NCI-H69 (cell line): ENCODE measurements at regions not wholly inside any gene's neighbourhood (a gene's known extent, or its start where the extent isn't known, plus 50 kb on each side); places are given as distances from the start of the nearest gene placed in this dataset.

Experiments used
- DNase-seq: peaks from one replicate; lab custom pipeline; 2025; lab: John Stamatoyannopoulos, UW

DNA sequence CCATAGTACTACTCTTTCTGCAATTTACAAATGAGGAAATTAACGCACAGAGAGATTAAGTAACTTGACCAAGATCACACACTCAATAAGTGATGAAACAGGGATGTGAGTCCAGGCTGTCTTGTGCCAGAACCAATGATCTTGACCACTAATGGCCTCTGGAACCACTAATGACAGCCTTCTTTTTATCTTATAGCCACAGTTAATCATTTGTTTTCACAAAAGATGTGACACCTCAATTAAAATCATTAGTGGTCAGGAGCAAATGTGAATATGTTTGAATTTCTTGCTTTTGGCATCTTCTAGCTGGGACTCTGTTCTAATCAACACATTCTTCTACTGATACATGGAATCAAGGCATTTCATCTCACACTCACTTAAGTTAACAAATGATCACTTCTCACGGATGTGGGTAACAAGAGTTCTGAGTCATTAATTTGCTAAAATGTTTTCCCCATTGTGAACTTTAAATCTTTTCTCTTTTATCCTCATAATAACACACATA lies 102.7 kb upstream of the CD180 start:
- peak; percentile 19 for DNase-seq

DNA sequence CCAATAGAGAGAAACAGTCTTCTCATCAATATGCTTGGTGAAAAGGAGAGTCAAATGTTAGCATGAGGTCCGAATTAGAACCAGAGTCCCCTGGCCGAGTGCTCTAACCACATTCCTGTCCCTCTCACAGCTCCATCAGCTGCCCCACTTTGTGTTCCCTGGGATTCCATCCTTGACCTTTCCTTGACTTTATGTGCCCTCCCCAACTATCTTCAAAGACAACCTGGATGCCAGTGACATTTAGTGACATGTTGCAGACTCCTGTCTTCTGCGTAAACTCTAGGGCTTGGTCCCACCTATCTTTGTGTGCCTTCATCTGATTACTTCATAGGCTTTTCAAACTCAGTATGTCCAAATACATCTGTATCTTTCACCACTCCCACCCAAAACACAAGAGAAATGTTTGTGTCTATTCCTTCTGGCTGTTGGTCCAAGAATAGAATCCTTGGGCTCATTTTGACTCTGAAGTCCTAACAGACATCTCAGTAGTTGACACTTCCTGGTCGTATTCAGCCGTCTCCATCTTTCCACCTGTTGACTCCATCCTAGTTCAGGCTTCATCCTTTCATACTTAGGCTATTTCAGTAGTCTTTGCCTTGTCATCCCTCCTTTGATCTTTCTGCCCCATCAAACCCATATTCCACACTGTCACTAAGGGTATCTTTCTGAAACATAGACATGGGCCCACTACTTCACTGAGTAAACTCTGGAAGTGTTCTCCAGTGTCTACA lies 101.4 kb upstream of the CD180 start:
- DNase-seq = no peak

DNA sequence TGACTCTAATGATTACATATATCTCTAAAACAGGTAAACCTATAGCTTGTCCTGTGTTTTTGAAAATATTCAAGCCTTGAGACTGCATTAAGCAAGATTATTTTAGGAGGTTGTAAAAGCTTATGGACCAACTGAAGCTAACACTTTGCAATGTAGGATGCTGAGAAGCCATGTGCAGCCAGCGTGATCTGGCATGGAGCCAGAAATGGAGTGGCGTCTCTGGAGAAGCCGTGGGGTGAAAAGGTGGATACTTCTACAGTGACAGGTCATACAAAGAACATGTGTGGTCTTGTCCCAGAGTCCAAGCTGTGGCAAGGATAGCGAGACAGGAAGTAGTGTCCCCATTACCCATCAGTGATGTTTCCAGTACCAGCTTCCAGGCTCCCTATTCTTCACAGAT lies 100.8 kb upstream of the CD180 start:
- DNase-seq = peak; percentile 52

DNA sequence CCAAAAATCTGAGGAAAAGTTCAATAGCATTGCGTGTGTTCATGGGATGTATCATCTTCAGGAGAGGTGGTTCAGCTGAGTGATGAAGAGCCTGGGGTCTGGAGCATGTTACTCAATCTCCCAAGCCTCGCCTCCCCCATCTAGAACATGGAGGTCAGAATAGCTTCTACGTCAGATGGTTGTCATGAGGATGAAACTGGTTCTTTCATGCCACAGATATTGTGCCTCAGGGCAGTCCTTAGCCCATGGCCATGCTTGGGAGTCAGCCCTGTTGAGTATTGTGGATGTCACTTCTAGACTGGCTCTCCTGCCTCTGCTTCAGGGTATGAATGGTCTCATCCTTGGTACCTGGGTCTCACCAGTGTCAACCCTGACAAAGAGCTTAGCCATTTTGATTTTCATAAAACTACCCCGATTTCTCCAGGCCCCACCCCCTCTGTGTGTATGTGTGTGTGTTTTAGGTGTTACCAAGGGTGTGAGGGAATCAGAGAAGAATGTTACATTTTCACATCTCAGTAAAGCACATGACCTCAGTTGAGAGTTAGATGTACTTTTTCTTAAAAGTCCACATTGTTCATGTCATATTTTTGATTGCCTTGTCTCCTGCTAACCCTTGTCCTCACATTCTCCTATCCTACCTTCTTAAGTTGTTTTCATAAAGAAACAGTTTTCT lies 97.8 kb upstream of the CD180 start:
- DNase-seq = no peak

DNA sequence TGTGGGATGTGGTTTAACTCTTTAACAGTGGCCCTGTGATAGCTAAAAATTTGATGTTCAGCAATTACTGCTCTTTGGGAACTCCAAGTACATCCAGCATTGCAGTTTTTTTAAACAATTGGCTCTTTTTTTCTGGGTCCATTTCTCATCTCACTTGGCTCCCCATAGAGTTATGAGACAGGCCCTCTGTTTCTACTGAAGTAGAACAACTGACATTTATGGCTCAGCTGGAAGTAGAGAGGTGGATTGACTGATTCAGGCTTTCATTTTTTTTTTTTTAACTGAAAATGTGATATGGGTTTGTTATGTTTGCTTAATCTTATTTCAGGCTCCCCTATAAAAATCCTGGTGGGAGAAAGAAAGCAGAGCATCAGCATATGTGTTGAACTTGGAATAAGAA lies 96.6 kb upstream of the CD180 start:
- no peak for DNase-seq

DNA sequence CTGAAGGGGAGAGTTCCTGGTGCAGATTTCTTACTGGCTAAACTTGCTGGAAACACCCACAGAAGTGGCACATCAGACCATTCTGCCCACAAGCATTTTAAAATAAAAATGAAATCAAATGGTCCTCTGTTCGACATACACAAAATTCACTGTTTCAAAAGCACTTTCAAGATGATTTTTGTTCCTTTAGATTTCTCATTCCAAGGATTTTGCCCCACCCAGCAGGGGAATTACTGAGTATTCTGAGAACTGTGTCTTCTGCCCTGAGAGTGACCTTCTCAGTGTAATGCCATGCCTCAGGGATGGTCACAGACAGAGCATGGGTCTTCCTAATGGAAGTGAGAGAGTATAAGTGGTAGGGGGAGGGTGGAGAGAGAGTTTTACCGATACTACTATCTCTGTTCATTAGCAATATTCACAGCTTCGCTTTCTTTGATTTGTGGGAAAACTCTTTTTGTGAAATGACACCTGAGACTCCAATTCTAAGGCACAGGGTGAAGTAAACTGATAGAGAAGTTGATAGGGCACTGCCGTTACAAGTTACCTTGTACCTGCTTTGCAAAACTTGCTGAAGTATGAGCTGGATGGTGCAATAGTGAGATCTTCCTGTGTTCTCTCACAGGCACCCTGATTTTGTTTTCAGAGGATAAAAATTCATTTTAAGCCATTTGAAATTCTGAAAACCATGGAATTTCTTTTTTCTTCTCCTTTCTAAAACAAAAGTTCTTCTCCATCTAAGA lies 95.8 kb upstream of the CD180 start:
- no peak for DNase-seq

DNA sequence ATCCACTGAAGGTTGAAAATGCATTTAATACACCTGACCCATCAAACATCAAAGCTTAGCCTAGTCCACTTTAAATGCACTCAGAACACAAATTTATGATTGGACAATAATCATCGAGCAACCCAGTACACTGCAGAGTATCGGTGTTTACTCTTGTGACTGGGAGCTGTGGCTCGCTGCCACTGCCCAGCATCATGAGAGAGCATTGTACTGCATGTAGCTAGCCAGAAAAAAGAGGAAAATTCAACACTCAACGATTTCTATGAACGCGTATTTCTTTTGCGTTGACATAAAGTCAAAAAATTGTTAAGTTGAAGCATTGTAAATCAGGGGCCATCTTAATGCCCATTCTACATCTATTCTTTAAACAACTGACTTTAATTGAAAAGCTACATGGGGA lies 95.1 kb upstream of the CD180 start:
- no peak for DNase-seq

DNA sequence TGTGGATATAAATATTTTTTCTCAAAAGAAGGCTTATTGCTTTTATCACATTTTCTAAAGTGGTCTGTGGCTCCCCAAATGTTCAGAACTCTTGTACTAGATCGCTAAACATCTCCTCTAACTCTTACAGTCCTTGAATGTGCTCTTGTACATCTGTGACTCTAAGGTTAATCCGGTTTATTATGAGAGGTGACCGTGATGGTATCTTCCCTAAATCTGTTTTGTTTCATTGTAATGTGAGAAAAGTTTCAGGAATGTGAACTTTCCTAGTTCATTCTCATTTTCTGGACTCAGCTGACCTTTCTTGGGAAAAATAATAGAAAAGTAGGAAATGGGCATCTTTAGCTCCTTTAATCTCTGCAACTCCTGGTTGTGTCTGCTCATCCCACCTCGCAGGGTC lies 94.5 kb upstream of the CD180 start:
- DNase-seq = no peak

DNA sequence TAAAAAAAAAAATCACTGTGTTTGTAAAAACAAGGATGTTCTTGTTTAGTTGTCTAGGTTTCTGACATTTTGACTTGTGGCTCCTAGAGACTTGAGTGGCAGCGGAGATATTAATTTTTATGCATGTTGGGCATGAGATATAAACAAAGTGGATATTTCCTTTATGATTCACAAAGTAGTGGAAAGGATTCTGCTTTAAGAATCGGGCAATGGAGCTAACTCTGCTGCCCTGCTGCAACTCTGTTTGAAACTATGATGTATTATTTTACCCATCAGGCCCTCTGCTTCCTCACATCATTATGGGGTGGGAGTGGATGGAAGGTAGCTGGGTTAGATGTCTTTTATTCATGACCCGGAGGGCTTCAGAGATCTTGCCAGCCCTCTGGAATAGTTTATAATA lies 94.1 kb upstream of the CD180 start:
- no peak for DNase-seq

DNA sequence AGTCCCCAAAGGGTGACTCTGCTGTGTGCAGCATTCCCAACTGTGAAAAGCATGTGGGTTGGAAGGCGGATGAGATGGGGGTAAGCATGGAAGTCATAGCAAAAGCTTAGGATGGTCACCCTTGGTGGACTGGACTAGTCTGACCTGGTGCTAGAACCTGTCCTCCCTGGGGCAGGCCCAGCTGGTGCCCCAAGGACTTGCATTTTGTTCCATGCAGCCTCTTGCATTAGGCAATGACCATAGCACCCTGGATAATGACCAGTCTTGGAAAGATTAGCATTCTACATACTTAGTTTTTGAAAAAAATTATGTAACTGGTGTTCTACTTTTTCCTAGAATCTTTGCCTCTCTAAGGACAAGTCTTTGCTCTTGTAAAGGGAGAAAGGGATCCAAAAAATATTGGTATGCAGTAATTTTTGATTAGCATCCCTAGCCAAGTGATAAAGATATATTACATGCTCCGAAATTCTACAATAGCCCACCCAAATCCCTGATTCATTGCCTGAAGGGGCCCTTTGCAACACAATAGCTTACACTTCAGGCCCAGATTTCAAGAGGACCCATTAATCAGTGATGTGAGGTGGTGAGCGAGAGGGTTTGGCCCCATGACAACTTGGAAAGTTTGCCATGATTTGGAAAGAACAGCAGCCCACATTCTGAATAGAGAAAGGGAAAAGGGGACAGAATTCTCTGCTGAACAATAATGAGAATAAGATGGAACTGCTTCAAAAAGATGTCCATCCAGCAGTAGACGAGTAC lies 93.3 kb upstream of the CD180 start:
- DNase-seq = no peak

DNA sequence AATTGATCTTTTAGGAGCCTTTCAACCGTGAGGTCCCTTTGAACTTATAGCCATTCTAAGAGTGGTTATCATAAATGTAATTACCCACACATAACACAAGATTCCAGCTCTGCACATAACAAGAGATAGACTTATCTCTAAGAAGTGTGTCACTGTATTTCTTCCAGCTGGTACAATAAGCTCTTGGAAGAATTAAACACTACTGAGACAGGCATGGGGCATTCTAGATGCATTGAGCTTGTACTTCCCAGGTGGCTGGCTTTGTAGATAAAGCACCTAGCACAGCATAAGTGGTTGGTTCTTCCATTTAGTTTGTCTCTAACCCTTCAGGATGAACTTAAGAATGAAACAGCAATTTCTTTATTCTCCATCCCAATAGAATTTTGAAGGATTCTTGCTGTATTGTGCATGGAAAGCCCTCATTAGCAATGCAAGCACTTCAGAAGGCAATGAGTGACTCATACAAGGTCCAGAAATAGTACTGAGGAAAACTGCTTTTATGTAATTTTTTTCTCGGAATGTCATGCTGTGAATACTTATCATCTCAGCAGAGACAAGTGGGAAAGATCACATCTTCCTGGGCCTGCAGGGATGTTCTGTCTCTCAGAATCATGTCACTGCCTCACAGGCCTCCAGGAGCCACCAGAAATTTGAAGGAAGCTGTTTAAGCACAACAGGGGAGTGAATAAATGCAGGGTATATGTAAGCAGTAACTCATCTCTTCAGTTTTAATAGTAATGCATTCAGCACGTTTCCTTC lies 91.1 kb upstream of the CD180 start:
- peak; percentile 29 for DNase-seq

DNA sequence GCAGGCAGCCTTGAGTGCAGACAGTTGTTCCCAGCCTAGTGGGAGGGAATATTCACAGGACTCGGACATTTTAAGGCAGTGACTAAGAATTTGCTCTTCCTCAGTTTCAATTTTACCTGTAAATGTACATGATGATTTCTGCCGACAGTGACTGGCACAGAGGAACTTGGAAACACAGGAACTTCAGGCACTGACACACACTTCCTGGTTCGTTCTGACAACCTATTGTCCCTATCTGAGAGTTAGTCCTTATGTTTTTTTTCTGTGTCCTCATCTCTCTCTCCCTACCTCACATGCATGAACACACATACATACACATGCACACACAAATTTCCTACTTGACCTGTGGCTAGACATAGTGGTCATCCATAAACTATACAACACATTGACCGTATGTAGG lies 89.4 kb upstream of the CD180 start:
- no peak for DNase-seq

DNA sequence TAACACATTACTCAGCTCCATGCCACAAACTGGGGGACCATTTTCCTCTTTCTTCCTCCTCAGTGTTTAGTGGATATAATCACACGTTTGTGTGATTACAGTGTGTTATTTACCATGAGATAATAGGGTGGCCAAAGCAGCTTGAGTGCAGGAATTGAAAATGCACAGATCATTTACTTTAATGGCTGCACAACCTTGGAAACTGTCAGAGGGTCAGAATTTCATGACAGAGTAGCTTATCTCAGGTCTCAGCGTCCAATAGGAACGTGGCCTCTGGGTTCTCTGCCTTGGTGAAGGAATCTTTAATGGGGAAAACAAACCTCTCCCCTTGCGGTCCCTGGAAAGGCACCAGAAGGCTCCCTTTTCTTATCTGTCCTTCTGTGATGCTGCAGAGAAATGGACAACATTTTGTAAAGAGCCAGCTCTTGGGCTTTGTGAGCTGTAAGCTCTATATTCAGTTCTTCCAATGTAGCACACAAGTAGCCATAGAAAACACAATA lies 87.4 kb upstream of the CD180 start:
- DNase-seq = peak; percentile 88

DNA sequence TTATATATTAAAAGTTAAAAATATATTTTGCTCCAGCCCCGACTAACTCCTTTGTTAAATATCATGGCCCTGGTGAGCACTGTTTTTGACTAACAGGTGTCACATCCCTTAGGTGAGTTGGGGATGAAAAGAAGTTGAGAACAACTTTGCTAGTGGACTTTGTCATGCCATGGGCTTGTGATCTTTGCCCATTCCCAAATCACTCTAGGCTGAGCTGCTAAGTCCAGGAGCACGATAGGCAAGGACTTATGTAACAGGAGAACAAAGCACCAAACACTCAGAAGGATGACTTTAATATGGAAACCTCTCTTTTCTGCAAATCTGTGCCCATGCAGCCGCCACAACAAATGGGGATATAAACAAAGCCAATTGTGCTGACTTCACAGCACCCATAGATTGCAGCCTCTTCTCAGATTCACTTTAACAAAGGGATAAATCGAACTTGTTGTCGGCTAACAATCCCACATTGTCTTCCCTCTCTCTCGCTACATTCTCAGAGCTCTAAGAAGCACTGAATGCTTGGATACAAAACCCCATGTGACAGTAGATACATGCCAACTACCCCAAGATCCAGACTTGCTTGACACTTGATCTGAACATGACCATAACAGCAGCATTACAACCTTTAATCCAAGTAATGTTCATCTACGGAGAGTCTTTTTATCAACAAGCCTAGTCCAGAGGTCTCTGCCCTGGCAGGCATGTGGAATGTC lies 86.8 kb upstream of the CD180 start:
- no peak for DNase-seq

DNA sequence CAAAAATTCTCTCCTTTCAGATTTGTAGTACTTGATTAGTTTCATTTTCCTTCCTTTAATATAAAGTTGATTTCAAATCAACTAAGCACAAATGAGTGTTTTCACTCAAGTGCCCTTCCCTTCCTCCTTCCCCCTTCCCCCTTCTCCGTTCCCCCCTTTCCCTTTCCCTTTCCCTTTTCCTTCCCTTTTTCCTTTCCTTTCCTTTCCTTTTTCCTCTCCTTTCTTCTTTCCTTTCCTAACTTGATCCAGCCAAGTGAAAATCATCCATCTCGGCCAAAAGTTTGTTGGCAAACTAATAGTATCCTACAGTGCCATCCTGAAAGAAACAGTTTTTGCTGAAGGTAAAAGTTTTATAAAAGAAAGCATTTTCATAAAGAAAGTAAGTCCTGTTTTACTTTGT lies 85.3 kb upstream of the CD180 start:
- no peak for DNase-seq

DNA sequence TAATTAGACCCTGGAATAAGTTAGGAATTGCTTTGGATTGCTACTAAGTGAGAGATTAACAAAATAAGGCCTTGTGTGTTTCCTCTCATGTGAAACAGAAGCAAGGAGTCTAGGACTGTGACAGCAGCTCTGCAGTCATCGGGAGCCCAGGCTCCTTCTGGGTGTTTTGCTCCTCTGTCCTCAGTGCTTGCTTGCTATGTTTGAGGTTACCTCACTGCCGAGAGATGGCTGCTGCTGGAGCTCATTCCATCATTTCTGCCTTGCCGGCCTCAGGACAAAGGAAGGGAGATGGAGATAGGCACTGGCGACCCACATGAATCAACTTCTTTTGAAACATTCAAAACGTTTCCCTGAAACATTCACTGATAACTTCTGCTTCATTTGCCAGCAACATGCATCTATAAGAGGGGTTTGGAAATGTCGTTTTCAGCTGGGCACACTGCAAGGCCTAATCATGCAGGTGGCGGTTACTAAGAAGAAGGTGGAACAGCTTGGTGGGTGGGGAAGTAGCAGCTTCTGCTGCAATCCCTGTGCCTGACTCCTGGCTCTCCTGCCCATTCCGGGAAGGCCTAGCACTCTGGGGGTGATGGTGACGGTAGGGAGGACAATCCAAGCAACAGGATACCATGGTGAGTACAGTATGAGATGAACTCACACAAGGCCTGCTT lies 77.2 kb upstream of the CD180 start:
- no peak for DNase-seq

DNA sequence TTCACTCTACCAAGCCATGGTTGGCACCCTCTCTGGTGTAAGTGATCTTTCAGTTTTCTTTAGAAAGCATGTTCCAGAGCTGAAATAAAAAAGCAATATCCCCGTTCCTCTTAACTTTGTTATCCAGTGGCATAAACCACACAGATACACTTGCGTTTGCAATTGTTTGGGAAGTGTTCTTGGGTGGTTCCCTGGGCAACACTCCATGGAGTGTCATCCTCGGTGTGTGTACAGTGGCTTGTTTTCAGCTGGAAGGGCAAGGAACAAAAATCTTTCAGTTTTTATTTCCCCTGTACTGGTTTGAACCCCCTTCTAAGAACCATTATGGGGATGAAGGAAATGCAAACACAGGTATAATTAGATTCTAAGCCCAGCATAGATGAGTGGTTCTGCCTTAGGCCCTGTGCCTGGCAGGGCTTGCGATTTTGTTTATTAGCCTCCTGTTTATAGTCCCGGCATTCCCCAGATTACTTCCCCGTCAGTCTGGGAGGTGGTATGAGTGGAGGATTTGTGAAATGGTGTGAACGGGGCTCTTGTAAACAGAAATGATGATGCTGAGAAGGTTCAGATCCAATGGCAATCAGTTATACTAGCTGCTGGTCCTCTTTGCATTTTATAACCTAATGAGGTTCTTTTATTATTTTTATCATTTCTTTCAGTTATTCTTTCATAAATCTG lies 76.0 kb upstream of the CD180 start:
- DNase-seq = peak; percentile 42

DNA sequence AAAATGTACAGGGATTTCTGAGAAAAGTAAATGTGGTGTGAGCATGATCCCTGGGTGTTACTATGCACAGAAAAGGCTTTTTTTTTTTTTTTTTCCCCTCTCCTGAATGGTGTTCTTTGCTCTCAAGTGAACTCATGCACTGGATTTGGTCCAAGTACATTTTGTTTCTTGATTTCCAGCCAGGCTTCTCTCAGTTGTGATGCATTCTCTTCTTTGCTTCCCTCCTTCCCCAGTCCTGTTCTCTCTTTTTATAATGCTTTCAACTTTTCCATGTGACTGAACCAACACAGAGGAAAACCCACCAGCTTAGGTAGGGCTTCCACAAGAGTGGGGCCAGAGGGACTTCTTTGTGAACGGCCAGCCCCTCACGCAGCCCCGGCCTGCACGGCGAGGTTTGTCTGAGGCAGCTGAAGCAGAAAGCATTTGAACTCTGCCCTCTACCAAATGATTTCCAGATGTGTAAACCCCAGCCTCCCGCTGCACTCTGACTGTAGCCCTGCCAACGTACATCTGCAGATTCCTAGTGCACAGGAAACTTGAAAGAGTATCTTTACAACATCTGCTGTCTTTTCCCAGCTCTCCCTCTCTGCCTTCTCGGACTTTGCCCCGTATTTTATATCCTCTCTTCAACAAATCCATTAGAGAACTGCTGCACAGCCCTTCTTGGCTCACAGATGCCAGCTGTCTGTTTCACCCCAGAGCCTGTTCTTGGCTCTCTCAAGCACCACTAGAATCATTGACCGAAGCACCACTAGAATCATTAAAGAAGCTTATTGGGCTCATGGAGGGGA lies 71.8 kb upstream of the CD180 start:
- peak; percentile 99 for DNase-seq
